Lower leg skin (tissue), 3 donors: ENCODE measurements at regions not wholly inside any gene's neighbourhood (a gene's known extent, or its start where the extent isn't known, plus 50 kb on each side); places are given as distances from the start of the nearest gene placed in this dataset.

Experiments used
- CTCF ChIP-seq, 3 donors: fragments of 450-650 bp; IDR thresholded peaks; one replicate each; pipeline ENCODE4 v1.5.1; 2016; ENCODE audit warnings: antibody characterized with exemption in 3 of 3, mild to moderate bottlenecking in 3 of 3, moderate library complexity in 2 of 3
- POLR2A ChIP-seq, 2 donors: fragments of 450-650 bp; IDR thresholded peaks; one replicate each; pipeline ENCODE4 v1.6.1; 2016 to 2017; ENCODE audit warnings: antibody characterized with exemption in 2 of 2, mild to moderate bottlenecking in 1 of 2, moderate library complexity in 1 of 2

- TF ChIP-seq CTCF (IDR thresholded peaks at IDR 0.05) (no peak), POLR2A (IDR thresholded peaks at IDR 0.05) (no peak)
Measured at GRCh38 chr21:17673261-17674020, 60.7 kb upstream of the BTG3 start.
